Activated naive CD4-positive, alpha-beta T cell treated with anti-CD3 and anti-CD28 coated beads, Interleukin-2, amount 10 ng/mL, durations not matched to agents 7 days and 5 days (primary cell): ENCODE measurements at regions not wholly inside any gene's neighbourhood (a gene's known extent, or its start where the extent isn't known, plus 50 kb on each side); places are given as distances from the start of the nearest gene placed in this dataset.

ENCODE experiments used
- CTCF ChIA-PET: fragments of 350-600 bp; sonication (Branson Sonifier 250); formaldehyde crosslinking; loops from one replicate; lab custom pipeline; 2021; ENCODE audit warnings: antibody characterized with exemption; lab: Charles Lee
- DNase-seq: peaks from one replicate; pipeline ENCODE4 v3.0.0-alpha.2; 2020
- H3K27ac Mint-ChIP-seq: one replicate; pipeline ENCODE4 v1.8.0; 2021; ENCODE audit warnings: mild to moderate bottlenecking, moderate library complexity, mixed read lengths
- H3K27me3 Mint-ChIP-seq: one replicate; pipeline ENCODE4 v1.8.0; 2021; ENCODE audit warnings: mild to moderate bottlenecking, mixed read lengths
- H3K36me3 Mint-ChIP-seq: one replicate; pipeline ENCODE4 v1.8.0; 2021; ENCODE audit warnings: mixed read lengths
- H3K4me1 Mint-ChIP-seq: one replicate; pipeline ENCODE4 v1.8.0; 2021; ENCODE audit warnings: mixed read lengths
- H3K4me3 Mint-ChIP-seq: one replicate; pipeline ENCODE4 v1.8.0; 2021; ENCODE audit warnings: mild to moderate bottlenecking, moderate library complexity, mixed read lengths
- H3K9me3 Mint-ChIP-seq: one replicate; pipeline ENCODE4 v1.8.0; 2021; ENCODE audit warnings: mixed read lengths

DNA sequence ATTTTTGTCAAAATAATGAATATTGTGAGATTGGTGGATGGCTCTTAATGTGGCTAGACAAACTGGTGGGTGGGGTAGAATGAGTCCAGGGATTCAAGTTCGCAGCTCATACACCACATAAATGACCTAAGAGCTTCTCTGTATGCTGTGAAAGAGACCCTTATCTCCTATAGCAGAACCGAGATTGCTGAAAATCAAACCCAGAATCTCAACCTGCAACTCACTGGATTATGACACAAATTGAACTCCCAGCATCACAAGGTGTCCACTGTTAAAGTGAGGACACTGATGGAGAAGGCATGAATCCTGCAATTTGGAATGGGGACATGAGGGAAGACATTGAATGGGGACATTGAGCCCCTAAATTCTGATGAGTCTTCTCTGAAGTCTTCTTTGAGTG lies 51.3 kb upstream of the CNKSR3 start:
- H3K9me3 Mint-ChIP-seq: no peaks in the 10 kb centered on the region
- CTCF ChIA-PET: no interaction called here
- DNase-seq: no peak
- H3K36me3 Mint-ChIP-seq: no peaks in the 10 kb centered on the region
- H3K27me3 Mint-ChIP-seq: peaks cover 3% of the 10 kb centered on the region
- H3K4me3 Mint-ChIP-seq: no peak overlapping the region
- no peaks in the 10 kb centered on the region for H3K4me1 Mint-ChIP-seq
- H3K27ac Mint-ChIP-seq: no peak overlapping the region

DNA sequence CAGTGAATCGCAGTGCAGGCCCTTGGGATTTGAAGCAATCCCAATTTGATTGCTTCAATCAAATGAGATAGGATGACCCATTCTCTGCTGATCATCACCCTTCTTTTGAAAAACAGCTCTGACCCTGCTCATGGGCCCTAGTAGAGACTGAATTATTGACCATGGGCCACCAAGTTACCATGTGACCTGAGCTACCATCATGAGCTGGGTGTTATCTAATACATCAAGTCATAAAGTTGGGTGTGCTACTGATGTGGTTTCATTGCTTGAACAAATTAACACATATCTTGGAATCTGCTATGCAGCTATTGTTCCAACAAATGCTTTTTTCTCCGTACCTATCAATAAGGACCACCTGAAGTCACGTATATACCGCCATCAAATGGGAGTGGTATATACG lies 54.8 kb upstream of the CNKSR3 start:
- no peaks in the 10 kb centered on the region for H3K9me3 Mint-ChIP-seq
- no peak for DNase-seq
- H3K27ac Mint-ChIP-seq: no peak overlapping the region
- no peak overlapping the region for H3K4me3 Mint-ChIP-seq
- H3K27me3 Mint-ChIP-seq: no peaks in the 10 kb centered on the region
- no peaks in the 10 kb centered on the region for H3K36me3 Mint-ChIP-seq
- H3K4me1 Mint-ChIP-seq: no peaks in the 10 kb centered on the region
- CTCF ChIA-PET: interaction anchor here (1.0 kb wide), 1 partner anchor 15 kb away, joined by 3 read pairs; no protein-coding TSS in a partner anchor

DNA sequence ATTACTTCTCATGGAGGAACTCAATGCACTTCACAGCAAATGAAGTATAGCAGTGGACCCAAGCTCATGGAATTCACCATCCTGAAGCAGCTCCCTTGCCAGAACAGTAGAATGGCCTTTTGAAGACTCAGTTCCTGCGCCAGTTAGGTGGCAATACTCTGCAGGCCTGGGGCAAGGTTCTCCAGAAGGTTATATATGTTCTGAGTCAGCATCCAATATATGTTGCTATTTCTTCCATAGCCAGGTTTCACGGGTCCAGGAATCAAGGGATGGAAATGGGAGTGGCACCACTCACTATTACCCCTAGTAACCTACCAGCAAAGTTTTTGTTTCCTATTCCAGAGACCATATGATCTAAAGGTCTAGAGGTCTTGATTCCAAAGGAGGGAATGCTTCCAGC lies 56.4 kb upstream of the CNKSR3 start:
- DNase-seq: no peak
- CTCF ChIA-PET: no interaction called here
- Mint-ChIP-seq H3K4me1 (no peaks in the 10 kb centered on the region), H3K27ac (no peak overlapping the region), H3K36me3 (no peaks in the 10 kb centered on the region), H3K9me3 (no peaks in the 10 kb centered on the region), H3K4me3 (no peak overlapping the region), H3K27me3 (peaks cover 4% of the 10 kb centered on the region)

DNA sequence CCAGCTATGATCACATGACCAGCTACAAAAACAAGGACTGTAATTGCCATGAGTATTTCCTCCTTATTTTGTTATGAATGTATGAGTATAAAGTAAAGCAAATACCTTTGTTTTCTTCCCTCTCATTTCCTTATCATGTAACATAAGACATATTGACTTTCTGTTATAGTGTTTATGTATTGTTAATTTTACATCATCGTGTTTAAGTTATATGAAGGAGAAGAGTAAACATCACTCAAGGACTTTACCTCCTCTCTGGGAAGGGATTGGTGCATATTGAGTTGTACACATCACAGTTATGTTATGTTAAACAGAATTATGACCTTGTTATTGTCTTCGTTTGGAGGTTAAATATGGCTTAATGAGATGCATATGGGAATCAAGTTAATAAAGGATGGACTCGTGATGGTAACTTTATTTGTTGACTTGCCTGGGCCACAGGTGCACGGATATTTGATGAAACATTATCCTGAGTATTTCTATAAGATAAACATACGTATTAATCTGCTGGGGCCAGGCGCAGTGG lies 57.3 kb upstream of the CNKSR3 start:
- Mint-ChIP-seq H3K9me3 (no peaks in the 10 kb centered on the region), H3K36me3 (no peaks in the 10 kb centered on the region), H3K27ac (no peak overlapping the region), H3K4me3 (no peak overlapping the region), H3K27me3 (peaks cover 4% of the 10 kb centered on the region), H3K4me1 (no peaks in the 10 kb centered on the region)
- CTCF ChIA-PET: no interaction called here
- no peak for DNase-seq

DNA sequence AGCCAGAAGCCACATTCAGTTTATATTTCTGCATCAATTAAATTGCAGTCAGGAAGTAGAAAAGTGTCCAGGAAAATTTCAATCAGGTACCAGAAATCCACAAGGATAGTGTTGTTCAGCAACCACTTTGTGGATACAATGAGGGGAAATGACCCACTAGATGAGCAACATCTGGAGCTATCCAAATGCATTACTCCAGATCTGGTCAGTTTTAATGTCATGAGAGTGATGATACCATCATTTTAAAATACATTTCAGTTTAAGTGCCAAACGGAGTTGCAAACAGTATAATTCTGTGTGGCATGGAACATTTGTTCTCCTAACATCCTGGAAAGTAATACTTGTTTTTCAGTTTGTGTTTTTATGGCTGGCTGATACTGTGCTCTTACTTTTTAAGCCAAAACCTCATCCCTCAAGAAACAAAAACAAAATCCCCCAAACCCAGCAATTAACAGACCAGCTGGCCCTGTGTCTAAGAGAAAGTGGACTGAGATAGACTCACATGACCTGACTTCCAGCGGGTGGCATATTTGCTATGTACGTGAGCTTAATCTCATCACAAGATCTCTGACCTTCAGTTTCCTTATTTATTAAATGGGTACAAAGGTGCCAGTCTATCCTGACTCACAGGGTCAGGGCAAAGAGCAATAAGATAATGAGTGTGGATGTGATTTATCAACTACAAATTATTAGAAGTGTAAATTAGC lies 58.8 kb upstream of the CNKSR3 start:
- Mint-ChIP-seq H3K27me3 (peaks cover 4% of the 10 kb centered on the region), H3K4me3 (no peak overlapping the region), H3K27ac (no peak overlapping the region), H3K4me1 (no peaks in the 10 kb centered on the region), H3K9me3 (no peaks in the 10 kb centered on the region), H3K36me3 (no peaks in the 10 kb centered on the region)
- no peak for DNase-seq
- CTCF ChIA-PET: no interaction called here

DNA sequence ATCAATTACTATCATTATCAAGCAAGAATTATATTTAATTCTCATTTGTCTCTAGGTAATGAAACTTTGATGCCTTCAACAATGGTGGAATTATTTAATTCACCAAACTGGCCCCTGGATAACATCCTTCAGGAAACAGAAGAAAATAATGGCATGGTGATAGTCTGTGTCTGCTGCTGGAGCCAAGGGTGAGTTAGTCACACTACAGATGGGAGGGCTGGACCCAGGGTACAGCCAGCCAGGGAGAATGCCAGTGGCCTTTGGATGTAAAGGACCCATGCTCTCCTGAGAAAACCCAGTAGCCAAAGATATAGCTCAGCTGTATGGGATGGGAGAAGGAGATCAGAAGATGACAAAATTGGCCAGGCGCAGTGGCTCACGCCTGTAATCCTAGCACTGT lies 60.0 kb upstream of the CNKSR3 start:
- Mint-ChIP-seq H3K4me3 (no peak overlapping the region), H3K36me3 (no peaks in the 10 kb centered on the region), H3K9me3 (no peaks in the 10 kb centered on the region), H3K27me3 (peaks cover 4% of the 10 kb centered on the region), H3K27ac (no peak overlapping the region), H3K4me1 (no peaks in the 10 kb centered on the region)
- CTCF ChIA-PET: no interaction called here
- DNase-seq: no peak

DNA sequence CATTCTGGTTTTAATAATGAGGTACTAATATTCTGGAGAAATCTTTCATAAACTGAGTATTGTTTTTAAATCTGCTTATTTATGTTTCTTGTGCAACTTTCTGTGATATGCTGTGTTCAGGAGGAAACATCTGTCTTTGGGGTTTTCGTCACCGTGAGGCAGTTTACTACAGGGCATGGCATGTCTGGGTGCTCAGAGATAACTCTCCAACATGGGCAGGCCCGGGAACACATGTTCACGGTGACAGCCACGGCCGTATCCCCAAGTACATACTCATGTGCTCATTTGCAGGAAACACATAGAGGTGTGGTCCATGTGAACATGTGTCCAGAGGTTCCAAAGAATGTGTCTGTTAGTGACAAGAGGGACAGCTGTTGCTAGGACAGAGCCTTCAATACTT lies 62.1 kb upstream of the CNKSR3 start:
- H3K27ac Mint-ChIP-seq: no peak overlapping the region
- no peak for DNase-seq
- CTCF ChIA-PET: no interaction called here
- H3K9me3 Mint-ChIP-seq: no peaks in the 10 kb centered on the region
- no peak overlapping the region for H3K4me3 Mint-ChIP-seq
- peaks cover 4% of the 10 kb centered on the region for H3K27me3 Mint-ChIP-seq
- no peaks in the 10 kb centered on the region for H3K4me1 Mint-ChIP-seq
- no peaks in the 10 kb centered on the region for H3K36me3 Mint-ChIP-seq

DNA sequence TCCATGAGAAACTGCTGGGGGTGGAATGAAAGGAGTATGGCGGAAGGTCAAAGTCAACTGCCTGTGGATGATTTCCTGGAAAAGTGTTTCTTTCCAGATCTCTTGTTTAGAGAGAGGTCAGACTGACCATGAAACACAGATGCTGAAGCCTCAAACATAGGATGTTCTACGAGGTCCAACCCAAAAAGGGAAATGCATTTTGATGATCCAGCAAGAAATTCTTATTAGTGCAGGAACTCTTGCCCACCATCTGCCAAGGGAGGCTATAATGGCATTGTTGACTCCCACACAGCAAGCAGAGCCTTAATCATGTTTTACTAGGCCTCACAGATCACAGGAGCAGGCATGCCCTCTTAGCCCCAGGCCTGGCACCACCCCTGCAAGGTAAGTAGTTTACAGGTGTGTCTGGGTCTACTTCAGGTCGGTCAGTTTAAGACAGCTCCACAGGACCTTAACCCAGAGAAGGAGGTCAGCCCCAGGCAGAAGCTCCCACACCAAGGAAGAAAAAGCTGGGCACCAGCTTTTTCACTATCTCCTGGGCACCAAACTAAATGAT lies 67.6 kb upstream of the CNKSR3 start:
- Mint-ChIP-seq H3K4me3 (no peak overlapping the region), H3K9me3 (peaks cover 2% of the 10 kb centered on the region), H3K4me1 (no peaks in the 10 kb centered on the region), H3K27ac (no peak overlapping the region), H3K36me3 (no peaks in the 10 kb centered on the region), H3K27me3 (no peaks in the 10 kb centered on the region)
- DNase-seq: no peak
- CTCF ChIA-PET: no interaction called here

DNA sequence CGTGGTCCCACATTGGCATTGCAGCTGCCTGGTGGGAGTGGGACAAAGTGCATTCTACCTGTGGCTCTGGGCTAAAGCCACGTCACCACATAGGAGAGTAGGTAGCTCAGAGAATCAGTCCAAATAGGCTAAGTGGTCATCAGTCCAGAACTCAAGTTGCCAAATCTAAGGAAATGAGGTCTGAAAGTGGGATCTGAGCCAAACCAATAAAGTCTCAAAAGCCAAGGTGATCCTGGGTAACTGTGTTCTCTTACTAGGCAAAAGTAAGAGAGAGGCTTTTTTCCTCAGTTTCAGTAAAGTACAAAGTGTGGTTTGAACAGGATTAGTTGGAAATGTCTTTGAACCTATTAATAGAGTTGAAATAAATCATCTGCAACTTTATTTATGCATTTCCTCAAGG lies 68.6 kb upstream of the CNKSR3 start:
- Mint-ChIP-seq H3K36me3 (no peaks in the 10 kb centered on the region), H3K27me3 (no peaks in the 10 kb centered on the region), H3K27ac (no peak overlapping the region), H3K9me3 (peaks cover 2% of the 10 kb centered on the region), H3K4me1 (no peaks in the 10 kb centered on the region), H3K4me3 (no peak overlapping the region)
- DNase-seq: no peak
- CTCF ChIA-PET: no interaction called here

DNA sequence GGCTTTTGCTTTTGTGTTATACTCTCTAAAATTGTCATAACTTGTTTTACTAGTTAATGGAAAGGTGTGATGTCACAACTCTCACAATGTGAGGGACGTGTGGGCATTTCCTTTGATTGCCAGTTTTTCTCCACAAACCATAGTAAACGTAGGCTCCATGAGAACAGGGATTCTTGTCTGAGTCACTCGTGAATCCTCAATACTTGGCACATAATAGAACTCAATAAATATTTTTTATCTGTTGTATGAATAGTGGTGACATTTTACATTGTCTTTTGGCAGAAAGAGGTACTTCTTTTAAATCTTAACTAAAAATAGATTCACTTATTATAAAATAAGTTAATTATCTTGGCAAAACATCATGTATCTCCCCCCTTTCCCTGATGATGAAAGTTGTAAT lies 69.0 kb upstream of the CNKSR3 start:
- Mint-ChIP-seq H3K36me3 (no peaks in the 10 kb centered on the region), H3K9me3 (peaks cover 2% of the 10 kb centered on the region), H3K4me3 (no peak overlapping the region), H3K27me3 (no peaks in the 10 kb centered on the region), H3K4me1 (no peaks in the 10 kb centered on the region), H3K27ac (no peak overlapping the region)
- CTCF ChIA-PET: no interaction called here
- no peak for DNase-seq

DNA sequence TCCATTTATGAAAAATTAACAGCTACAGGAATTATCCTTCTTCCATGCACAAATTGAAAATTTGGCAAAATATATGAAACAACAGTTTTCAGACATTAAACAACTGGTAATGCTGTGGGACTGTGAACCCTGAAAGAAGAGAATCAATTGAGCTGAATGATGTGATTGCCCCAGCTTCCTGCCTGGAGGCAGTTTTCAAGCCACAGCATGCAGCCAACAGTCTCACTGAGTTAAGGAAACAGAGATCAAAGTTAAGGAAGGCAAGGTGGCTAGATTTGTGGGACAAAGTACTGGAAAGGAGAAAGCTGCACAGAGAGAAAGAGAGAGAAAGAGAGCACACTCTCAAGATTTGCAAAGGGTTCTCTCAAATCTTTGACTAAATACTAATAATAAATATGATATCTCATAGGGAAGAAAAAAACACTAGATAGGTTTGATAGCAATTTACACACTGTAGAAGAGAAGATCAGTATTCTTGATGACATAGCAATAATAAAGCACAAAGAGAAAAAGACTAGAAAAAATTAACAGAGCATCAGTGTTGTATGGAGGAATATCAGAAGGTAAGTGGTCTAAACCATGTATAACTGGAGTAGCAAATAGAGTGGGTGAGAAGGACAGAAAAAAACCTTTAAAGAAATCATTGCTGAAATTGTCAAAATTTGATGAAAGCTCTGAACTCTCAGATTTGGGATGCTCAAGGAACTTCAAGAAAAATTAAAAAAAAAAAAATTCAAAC lies 70.1 kb upstream of the CNKSR3 start:
- no peaks in the 10 kb centered on the region for H3K36me3 Mint-ChIP-seq
- H3K27me3 Mint-ChIP-seq: no peaks in the 10 kb centered on the region
- no peak for DNase-seq
- H3K4me1 Mint-ChIP-seq: no peaks in the 10 kb centered on the region
- CTCF ChIA-PET: no interaction called here
- peaks cover 2% of the 10 kb centered on the region for H3K9me3 Mint-ChIP-seq
- no peak overlapping the region for H3K4me3 Mint-ChIP-seq
- no peak overlapping the region for H3K27ac Mint-ChIP-seq

DNA sequence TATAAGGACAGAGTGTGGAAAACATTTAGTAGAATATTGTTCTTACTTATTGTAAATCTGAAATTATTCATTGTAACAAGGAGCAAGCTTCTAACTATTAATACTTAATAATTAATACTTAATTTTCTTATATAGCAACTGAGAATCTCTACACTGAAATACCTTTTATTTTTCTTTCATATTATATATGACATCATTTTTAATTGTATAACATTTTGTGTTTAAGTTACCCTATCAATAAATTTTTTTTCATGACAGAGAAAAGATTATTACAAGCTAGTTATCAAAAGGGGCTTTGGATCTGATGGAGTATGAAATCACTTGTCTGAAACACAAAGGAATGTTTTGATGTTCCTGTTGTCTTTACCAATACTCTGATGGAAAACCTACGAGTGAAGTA lies 72.2 kb upstream of the CNKSR3 start:
- CTCF ChIA-PET: no interaction called here
- Mint-ChIP-seq H3K36me3 (no peaks in the 10 kb centered on the region), H3K4me3 (no peak overlapping the region), H3K27me3 (peaks cover 4% of the 10 kb centered on the region), H3K27ac (no peak overlapping the region), H3K9me3 (peaks cover 2% of the 10 kb centered on the region), H3K4me1 (no peaks in the 10 kb centered on the region)
- DNase-seq: no peak

DNA sequence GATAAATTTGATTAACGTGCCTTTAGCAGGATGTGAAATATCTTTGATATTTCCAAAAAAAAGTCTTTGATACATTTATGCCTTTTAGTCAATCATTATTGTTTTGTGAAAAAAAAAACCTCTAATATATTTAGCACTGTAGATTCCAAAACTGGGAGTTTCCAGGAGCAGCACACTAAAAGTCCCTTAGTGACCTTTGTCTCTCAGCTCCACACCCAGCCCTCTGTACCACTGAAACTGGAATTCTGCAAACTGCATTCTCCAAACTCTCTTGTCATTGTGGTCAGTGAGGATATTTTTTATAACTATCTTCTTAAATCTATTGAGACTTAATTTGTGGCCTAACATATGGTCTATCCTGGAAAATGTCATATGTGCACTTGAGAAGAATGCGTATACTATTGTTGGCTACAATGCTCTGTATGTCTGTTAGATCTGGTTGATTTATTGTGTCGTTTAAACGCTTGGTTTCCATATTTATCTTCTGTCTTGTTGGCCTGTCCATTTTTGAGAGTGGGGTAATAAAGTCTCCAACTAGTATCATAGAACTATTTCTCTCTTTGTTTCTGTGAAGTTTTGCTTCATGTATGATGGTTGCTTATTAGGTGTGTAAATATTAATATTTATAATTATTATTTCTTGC lies 73.2 kb upstream of the CNKSR3 start:
- no peak for DNase-seq
- Mint-ChIP-seq H3K4me3 (no peak overlapping the region), H3K27ac (no peak overlapping the region), H3K9me3 (peaks cover 2% of the 10 kb centered on the region), H3K36me3 (no peaks in the 10 kb centered on the region), H3K27me3 (peaks cover 4% of the 10 kb centered on the region), H3K4me1 (no peaks in the 10 kb centered on the region)
- CTCF ChIA-PET: no interaction called here

DNA sequence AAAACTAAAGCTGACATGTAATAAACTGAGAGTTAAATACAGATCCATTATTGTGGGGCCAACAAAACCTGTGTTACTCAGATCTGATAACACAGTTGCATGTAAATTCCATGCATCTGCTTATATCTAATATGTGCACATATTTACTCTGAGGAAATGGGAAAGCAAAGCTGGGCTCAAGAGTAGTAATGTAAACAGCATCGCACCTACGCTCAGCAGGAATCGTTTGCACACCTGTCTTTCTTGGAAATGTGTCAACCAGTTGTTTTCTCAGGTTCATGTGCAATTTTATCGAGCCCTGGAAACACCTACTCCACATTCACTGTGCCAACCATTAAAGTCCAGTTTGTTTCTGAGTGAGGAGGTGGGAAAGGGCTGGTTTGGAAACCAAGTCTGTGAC lies 80.3 kb upstream of the CNKSR3 start:
- H3K36me3 Mint-ChIP-seq: no peaks in the 10 kb centered on the region
- no peak overlapping the region for H3K4me3 Mint-ChIP-seq
- CTCF ChIA-PET: no interaction called here
- peaks cover 7% of the 10 kb centered on the region for H3K27me3 Mint-ChIP-seq
- H3K9me3 Mint-ChIP-seq: no peaks in the 10 kb centered on the region
- no peak overlapping the region for H3K27ac Mint-ChIP-seq
- no peak for DNase-seq
- no peaks in the 10 kb centered on the region for H3K4me1 Mint-ChIP-seq
